ENCODE measurements at regions not wholly inside any gene's neighbourhood (a gene's known extent, or its start where the extent isn't known, plus 50 kb on each side); places are given as distances from the start of the nearest gene placed in this dataset.

- WGBS, result 60% methylated on average over 1 of the region's 1 CpG
- TF ChIP-seq, protein P1, sequence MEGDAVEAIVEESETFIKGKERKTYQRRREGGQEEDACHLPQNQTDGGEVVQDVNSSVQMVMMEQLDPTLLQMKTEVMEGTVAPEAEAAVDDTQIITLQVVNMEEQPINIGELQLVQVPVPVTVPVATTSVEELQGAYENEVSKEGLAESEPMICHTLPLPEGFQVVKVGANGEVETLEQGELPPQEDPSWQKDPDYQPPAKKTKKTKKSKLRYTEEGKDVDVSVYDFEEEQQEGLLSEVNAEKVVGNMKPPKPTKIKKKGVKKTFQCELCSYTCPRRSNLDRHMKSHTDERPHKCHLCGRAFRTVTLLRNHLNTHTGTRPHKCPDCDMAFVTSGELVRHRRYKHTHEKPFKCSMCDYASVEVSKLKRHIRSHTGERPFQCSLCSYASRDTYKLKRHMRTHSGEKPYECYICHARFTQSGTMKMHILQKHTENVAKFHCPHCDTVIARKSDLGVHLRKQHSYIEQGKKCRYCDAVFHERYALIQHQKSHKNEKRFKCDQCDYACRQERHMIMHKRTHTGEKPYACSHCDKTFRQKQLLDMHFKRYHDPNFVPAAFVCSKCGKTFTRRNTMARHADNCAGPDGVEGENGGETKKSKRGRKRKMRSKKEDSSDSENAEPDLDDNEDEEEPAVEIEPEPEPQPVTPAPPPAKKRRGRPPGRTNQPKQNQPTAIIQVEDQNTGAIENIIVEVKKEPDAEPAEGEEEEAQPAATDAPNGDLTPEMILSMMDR (IDR thresholded peaks at IDR 0.05), result no peak
- TF ChIP-seq POLR2AphosphoS5 (IDR thresholded peaks at IDR 0.05) (no peak), POLR2A (IDR thresholded peaks at IDR 0.05) (no peak), EP300 (IDR thresholded peaks at IDR 0.05) (no peak)
- no peaks in the 10 kb centered on the region for H3K9me3 ChIP-seq
- no peak overlapping the region for H3K4me3 ChIP-seq
- no peaks in the 10 kb centered on the region for H3K4me1 ChIP-seq
- no peak for DNase-seq (ENCODE audit: low spot score in 2 of 2)
- H3K36me3 ChIP-seq, result no peaks in the 10 kb centered on the region
- no peak overlapping the region for H3K27ac ChIP-seq
- no peaks in the 10 kb centered on the region for H3K27me3 ChIP-seq
Measured at GRCh38 chr10:120270906-120271305, 186.1 kb upstream of the PLPP4 start.

- no peaks in the 10 kb centered on the region for H3K36me3 ChIP-seq
- no peaks in the 10 kb centered on the region for H3K9me3 ChIP-seq
- H3K4me1 ChIP-seq, result no peaks in the 10 kb centered on the region
- no peak for DNase-seq (ENCODE audit: low spot score in 2 of 2)
- no peak overlapping the region for H3K27ac ChIP-seq
- no peak for TF ChIP-seq EP300 (IDR thresholded peaks at IDR 0.05)
- TF ChIP-seq, protein P1 (IDR thresholded peaks at IDR 0.05), result no peak
- TF ChIP-seq POLR2A (IDR thresholded peaks at IDR 0.05), result no peak
- no peak for TF ChIP-seq POLR2AphosphoS5 (IDR thresholded peaks at IDR 0.05)
- H3K27me3 ChIP-seq, result no peaks in the 10 kb centered on the region
- H3K4me3 ChIP-seq, result no peak overlapping the region
Measured at GRCh38 chr10:120271696-120272095, 185.3 kb upstream of the PLPP4 start.

GRCh38 chr10:120272350-120272749, 184.7 kb upstream of the PLPP4 start:
- 98% methylated on average over 2 of the region's 2 CpGs for WGBS
- TF ChIP-seq POLR2AphosphoS5 (IDR thresholded peaks at IDR 0.05), result no peak
- TF ChIP-seq, protein P1 (IDR thresholded peaks at IDR 0.05), result no peak
- no peaks in the 10 kb centered on the region for H3K36me3 ChIP-seq
- DNase-seq (ENCODE audit: low spot score in 2 of 2), result no peak
- H3K9me3 ChIP-seq, result no peaks in the 10 kb centered on the region
- H3K4me3 ChIP-seq, result no peak overlapping the region
- H3K4me1 ChIP-seq, result no peaks in the 10 kb centered on the region
- no peak overlapping the region for H3K27ac ChIP-seq
- no peaks in the 10 kb centered on the region for H3K27me3 ChIP-seq

DNA sequence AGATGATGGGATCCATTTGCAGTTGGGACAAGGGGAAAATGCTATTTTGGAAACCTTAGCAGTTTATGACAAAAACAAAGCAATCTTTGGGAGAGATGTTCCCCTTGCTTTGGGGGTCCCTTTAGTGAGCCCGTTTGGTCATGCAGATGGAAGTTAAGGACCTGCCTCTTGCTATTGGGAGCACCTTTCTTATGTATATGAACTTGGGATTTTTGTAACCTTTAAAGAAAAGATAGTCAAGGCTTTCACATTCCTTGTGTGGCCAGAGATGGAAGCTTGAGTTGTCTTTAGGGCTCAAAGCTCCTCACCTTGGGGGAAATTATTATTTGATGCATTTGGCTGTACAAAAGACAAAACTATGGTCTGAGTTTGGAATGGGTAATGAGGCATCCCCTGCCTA, 179.0 kb upstream of the PLPP4 start:
- no peaks in the 10 kb centered on the region for H3K36me3 ChIP-seq
- no peak for DNase-seq (ENCODE audit: low spot score in 2 of 2)
- H3K9me3 ChIP-seq, result no peaks in the 10 kb centered on the region
- 45% methylated on average over 1 of the region's 1 CpG for WGBS
- no peak overlapping the region for H3K27ac ChIP-seq
- no peaks in the 10 kb centered on the region for H3K4me1 ChIP-seq
- no peak overlapping the region for H3K4me3 ChIP-seq
- no peak for TF ChIP-seq POLR2A (IDR thresholded peaks at IDR 0.05)
- no peak for TF ChIP-seq EP300 (IDR thresholded peaks at IDR 0.05)
- TF ChIP-seq, protein P1 (IDR thresholded peaks at IDR 0.05), result no peak
- TF ChIP-seq POLR2AphosphoS5 (IDR thresholded peaks at IDR 0.05), result no peak
- H3K27me3 ChIP-seq, result no peaks in the 10 kb centered on the region

GRCh38 chr10:120279196-120279595, 177.8 kb upstream of the PLPP4 start:
- H3K27me3 ChIP-seq, result no peaks in the 10 kb centered on the region
- DNase-seq (ENCODE audit: low spot score in 2 of 2), result no peak
- 54% methylated on average over 1 of the region's 1 CpG for WGBS
- H3K9me3 ChIP-seq, result no peaks in the 10 kb centered on the region
- TF ChIP-seq, protein P1 (IDR thresholded peaks at IDR 0.05), result no peak
- TF ChIP-seq POLR2AphosphoS5 (IDR thresholded peaks at IDR 0.05) (no peak), EP300 (IDR thresholded peaks at IDR 0.05) (no peak), POLR2A (IDR thresholded peaks at IDR 0.05) (no peak)
- no peaks in the 10 kb centered on the region for H3K36me3 ChIP-seq
- H3K4me1 ChIP-seq, result no peaks in the 10 kb centered on the region
- no peak overlapping the region for H3K27ac ChIP-seq
- H3K4me3 ChIP-seq, result no peak overlapping the region
